ENCODE measurements at regions not wholly inside any gene's neighbourhood (a gene's known extent, or its start where the extent isn't known, plus 50 kb on each side); places are given as distances from the start of the nearest gene placed in this dataset.

DNA sequence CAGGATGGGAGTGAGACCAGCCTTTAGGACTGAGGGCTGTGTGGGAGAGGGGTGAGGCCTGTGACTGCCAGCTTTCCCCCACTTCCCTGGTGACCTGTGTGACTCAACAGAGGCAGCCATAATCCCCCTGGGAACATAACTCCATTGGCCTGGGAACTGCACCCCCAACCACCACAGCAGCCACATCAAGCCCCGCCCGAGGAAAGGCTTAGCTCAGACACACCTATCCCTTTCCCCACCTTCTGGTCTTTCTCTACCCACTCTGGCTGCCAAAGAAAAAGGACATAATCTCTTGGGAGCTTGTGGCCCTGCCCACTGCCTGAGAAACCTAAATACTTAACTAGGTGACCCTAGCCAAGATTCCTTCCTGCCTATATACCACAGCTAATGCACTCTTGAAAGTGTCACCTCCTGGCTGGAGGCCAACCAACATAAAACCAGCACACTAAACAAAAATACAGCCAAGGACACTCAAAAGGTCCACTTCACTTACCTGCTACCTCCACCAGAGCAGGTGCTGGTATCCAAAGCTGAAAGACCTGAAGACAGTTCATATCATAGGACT, 406.6 kb upstream of the CAMK1G start (continued):
- no peak for TF ChIP-seq ZNF462 (CRISPR knock-in tag; IDR thresholded peaks at IDR 0.05)
- no peak for TF ChIP-seq REST (IDR thresholded peaks at IDR 0.05; ENCODE audit: unreplicated experiment)
- no peak for TF ChIP-seq POLR2AphosphoS5 (IDR thresholded peaks at IDR 0.05; ENCODE audit: low read depth)
- TF ChIP-seq NANOG (IDR thresholded peaks at IDR 0.05; ENCODE audit: borderline replicate concordance) = no peak

- ATAC-seq (no peak), DNase-seq (ENCODE audit: low spot score) (no peak)
- no peaks in the 10 kb centered on the region for H3K79me2 ChIP-seq (replicated peaks; ENCODE audit: insufficient read depth)
- peaks cover 3% of the 10 kb centered on the region; the same call in 1 of the 2 replicates for H3K9me2 ChIP-seq (ENCODE audit: insufficient read depth)
- H2AFZ ChIP-seq = no peak overlapping the region
- H3F3A ChIP-seq (replicated peaks; ENCODE audit: low read depth) = no peaks in the 10 kb centered on the region
- H3K27me3 ChIP-seq (ENCODE audit: insufficient read depth) = no peaks in the 10 kb centered on the region
- peaks cover 3% of the 10 kb centered on the region for H3K27me3 Mint-ChIP-seq (ENCODE audit: insufficient read depth, low read depth, poor library complexity)
- no peaks in the 10 kb centered on the region for H3K4me1 ChIP-seq (ENCODE audit: insufficient read depth)
- H3K4me1 Mint-ChIP-seq = no peaks in the 10 kb centered on the region
- no peak overlapping the region for H3K27ac ChIP-seq (ENCODE audit: low read depth)
- 0 out of 2 replicates have a peak, but pooled peaks cover 8% of the 10 kb centered on the region for H3K36me3 ChIP-seq (ENCODE audit: insufficient read depth)
- H3K9me3 Mint-ChIP-seq = peaks cover 47% of the 10 kb centered on the region
- H3K27ac Mint-ChIP-seq = no peak overlapping the region
- no peak overlapping the region for H3K4me2 ChIP-seq
- H4K20me1 ChIP-seq (replicated peaks; ENCODE audit: insufficient read depth) = no peaks in the 10 kb centered on the region
- H3K4me3 ChIP-seq = no peak overlapping the region
- no peak overlapping the region for H3K4me3 Mint-ChIP-seq
- H3K36me3 Mint-ChIP-seq (ENCODE audit: low read depth) = peaks cover 27% of the 10 kb centered on the region; the same call in 2 of the 3 replicates
- no peak for TF ChIP-seq ZNF114 (CRISPR knock-in tag; IDR thresholded peaks at IDR 0.05)
- TF ChIP-seq, protein P1, sequence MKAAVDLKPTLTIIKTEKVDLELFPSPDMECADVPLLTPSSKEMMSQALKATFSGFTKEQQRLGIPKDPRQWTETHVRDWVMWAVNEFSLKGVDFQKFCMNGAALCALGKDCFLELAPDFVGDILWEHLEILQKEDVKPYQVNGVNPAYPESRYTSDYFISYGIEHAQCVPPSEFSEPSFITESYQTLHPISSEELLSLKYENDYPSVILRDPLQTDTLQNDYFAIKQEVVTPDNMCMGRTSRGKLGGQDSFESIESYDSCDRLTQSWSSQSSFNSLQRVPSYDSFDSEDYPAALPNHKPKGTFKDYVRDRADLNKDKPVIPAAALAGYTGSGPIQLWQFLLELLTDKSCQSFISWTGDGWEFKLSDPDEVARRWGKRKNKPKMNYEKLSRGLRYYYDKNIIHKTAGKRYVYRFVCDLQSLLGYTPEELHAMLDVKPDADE (IDR thresholded peaks at IDR 0.05) = no peak
- TF ChIP-seq STAT1 (IDR thresholded peaks at IDR 0.05; ENCODE audit: unreplicated experiment) = no peak
- no peak for TF ChIP-seq NANOG (IDR thresholded peaks at IDR 0.05; ENCODE audit: borderline replicate concordance)
Measured at GRCh38 chr1:209183195-209183594, 400.3 kb upstream of the CAMK1G start.

Data from GM23338 (cell line).